ENCODE measurements at regions not wholly inside any gene's neighbourhood (a gene's known extent, or its start where the extent isn't known, plus 50 kb on each side); places are given as distances from the start of the nearest gene placed in this dataset.

DNA sequence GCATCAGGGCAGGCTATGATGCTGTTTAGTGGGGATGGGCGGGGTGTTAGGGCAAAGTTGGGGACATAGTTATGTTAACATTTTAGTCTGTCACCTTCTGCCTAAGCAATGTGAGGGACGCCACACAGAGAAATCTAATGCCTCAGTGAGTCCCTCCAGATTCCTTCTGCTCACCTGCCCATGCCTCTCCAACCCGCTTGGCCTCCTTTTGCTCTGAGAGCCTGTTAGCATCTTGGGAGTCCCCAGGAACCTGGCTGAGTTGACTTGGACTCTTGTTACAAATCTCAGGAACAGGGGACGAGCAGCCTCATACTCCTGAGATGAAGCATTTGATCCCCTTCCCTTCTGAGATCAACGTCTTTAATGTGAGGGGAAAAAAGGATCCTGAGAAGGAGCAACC lies 336.8 kb downstream of the CCSER2 start:
- H3K4me1 ChIP-seq (ENCODE audit: control insufficient read depth, insufficient read depth, low read length), result no peaks in the 10 kb centered on the region
- no peak overlapping the region for H3K56ac ChIP-seq (ENCODE audit: extremely low read depth, insufficient read depth, low read length)
- no TSS peak for BruUV-seq (replicated peaks)
- no peak overlapping the region for H2AK5ac ChIP-seq (ENCODE audit: low read depth, low read length)
- H4K20me1 ChIP-seq (ENCODE audit: insufficient read depth, low read length), result no peaks in the 10 kb centered on the region
- no peak overlapping the region for H3K4me2 ChIP-seq (ENCODE audit: low read depth, low read length)
- H3K9me3 ChIP-seq (ENCODE audit: control insufficient read depth, insufficient read depth, low read length), result peaks cover 7% of the 10 kb centered on the region; the same call in 1 of the 2 replicates
- H4K91ac ChIP-seq (ENCODE audit: insufficient read depth, low read depth, low read length), result no peak overlapping the region
- no peak overlapping the region for H3K18ac ChIP-seq (ENCODE audit: low read depth, low read length)
- H2AFZ ChIP-seq (replicated peaks; ENCODE audit: low read length, poor library complexity), result no peak overlapping the region
- no peak overlapping the region for H2BK120ac ChIP-seq (ENCODE audit: low read depth, low read length)
- H4K5ac ChIP-seq (ENCODE audit: low read depth, low read length), result no peak overlapping the region
- no peak overlapping the region for H3K4me3 ChIP-seq (ENCODE audit: insufficient read depth, low read depth, low read length)
- no peaks in the 10 kb centered on the region for H3K9me1 ChIP-seq (ENCODE audit: insufficient read depth, low read length)
- TF ChIP-seq NFE2L2 (IDR thresholded peaks at IDR 0.05; ENCODE audit: low read depth, low read length) (no peak), CHD1 (IDR thresholded peaks at IDR 0.05; ENCODE audit: low read depth, low read length) (no peak), RAD21 (IDR thresholded peaks at IDR 0.05; ENCODE audit: low read length) (no peak), MXI1 (IDR thresholded peaks at IDR 0.05; ENCODE audit: borderline replicate concordance, low read depth, low read length) (no peak), MAFK (IDR thresholded peaks at IDR 0.05; ENCODE audit: low read depth, low read length) (no peak), MAZ (IDR thresholded peaks at IDR 0.05; ENCODE audit: borderline replicate concordance, low read depth, low read length) (no peak), BHLHE40 (IDR thresholded peaks at IDR 0.05; ENCODE audit: low read depth, low read length) (no peak), FOS (IDR thresholded peaks at IDR 0.05; ENCODE audit: low read depth, low read length) (no peak), RFX5 (IDR thresholded peaks at IDR 0.05; ENCODE audit: low read depth, low read length) (no peak), RCOR1 (IDR thresholded peaks at IDR 0.05; ENCODE audit: insufficient replicate concordance, low read length) (no peak), POLR2A (IDR thresholded peaks at IDR 0.05; ENCODE audit: low read depth, low read length) (no peak), CEBPB (IDR thresholded peaks at IDR 0.05; ENCODE audit: low read depth, low read length) (no peak), SMC3 (IDR thresholded peaks at IDR 0.05; ENCODE audit: low read depth, low read length) (no peak)
- TF ChIP-seq, protein P1, sequence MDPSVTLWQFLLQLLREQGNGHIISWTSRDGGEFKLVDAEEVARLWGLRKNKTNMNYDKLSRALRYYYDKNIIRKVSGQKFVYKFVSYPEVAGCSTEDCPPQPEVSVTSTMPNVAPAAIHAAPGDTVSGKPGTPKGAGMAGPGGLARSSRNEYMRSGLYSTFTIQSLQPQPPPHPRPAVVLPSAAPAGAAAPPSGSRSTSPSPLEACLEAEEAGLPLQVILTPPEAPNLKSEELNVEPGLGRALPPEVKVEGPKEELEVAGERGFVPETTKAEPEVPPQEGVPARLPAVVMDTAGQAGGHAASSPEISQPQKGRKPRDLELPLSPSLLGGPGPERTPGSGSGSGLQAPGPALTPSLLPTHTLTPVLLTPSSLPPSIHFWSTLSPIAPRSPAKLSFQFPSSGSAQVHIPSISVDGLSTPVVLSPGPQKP (IDR thresholded peaks at IDR 0.05; ENCODE audit: borderline replicate concordance, low read depth, low read length), result no peak
- H3K27me3 ChIP-seq (ENCODE audit: control insufficient read depth, insufficient read depth, low read length), result no peaks in the 10 kb centered on the region
- H3K23ac ChIP-seq (ENCODE audit: low read depth, low read length), result no peak overlapping the region
- dilution Hi-C loops (cut with HindIII; ENCODE audit: low sequenced_read_pairs, unreplicated experiment), result no loop called here
- DNase-seq, result no peak
- H3K79me1 ChIP-seq (ENCODE audit: low read depth in 1 of 2, low read length in 2 of 2), result no peaks in the 10 kb centered on the region
- no peak overlapping the region for H2BK5ac ChIP-seq (ENCODE audit: low read depth, low read length, poor library complexity, severe bottlenecking)
- H2AK9ac ChIP-seq (replicated peaks; ENCODE audit: low read depth, low read length, poor library complexity), result no peak overlapping the region
- ChIA-PET CTCF (no interaction called here), POLR2A (ENCODE audit: unreplicated experiment) (no interaction called here)
- H3K14ac ChIP-seq (replicated peaks; ENCODE audit: low read depth, low read length), result no peak overlapping the region
- H3K9ac ChIP-seq (ENCODE audit: low read depth, low read length), result no peak overlapping the region
- no peak overlapping the region for H3K27ac ChIP-seq (ENCODE audit: insufficient read depth, low read length)
- in situ Hi-C loops (cut with MboI; ENCODE audit: low sequenced_read_pairs), result no loop called here
- no peak overlapping the region for H3K4ac ChIP-seq (ENCODE audit: low read depth, low read length)
- H2BK20ac ChIP-seq (ENCODE audit: low read depth, low read length), result no peak overlapping the region
- H3K36me3 ChIP-seq (ENCODE audit: control insufficient read depth, insufficient read depth, low read length), result no peaks in the 10 kb centered on the region
- intact Hi-C loops (cut with micrococcal nuclease), result no loop called here
- WGBS, 2 experiments (ENCODE audit: extremely low coverage in 2 of 2, insufficient read length in 1 of 2), result no CpG with 5 or more reads among the region's 5 CpGs
- H4K8ac ChIP-seq (ENCODE audit: low read depth in 2 of 2, low read length in 2 of 2), result no peak overlapping the region
- no peak for ATAC-seq (ENCODE audit: low read depth)
- H2BK15ac ChIP-seq (ENCODE audit: low read depth, low read length), result no peak overlapping the region
